ENCODE measurements at regions not wholly inside any gene's neighbourhood (a gene's known extent, or its start where the extent isn't known, plus 50 kb on each side); places are given as distances from the start of the nearest gene placed in this dataset.

DNA sequence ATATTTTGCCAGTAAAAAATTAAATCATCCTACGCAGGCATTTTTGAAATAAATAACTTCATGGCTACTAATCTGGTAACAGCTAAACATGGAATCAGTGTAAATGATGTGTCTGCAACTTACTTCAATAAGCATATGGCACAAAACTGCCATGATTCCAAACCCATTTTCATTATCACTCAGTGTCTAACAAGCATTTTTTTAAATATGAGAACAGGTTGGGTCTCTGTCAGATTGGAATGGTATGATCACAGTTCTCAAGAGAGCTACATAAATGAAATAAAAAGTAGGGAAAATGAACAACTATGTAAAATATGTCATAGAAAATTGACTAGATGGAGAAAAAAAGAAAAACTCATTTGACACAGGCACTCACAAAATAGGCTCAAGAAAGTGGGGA is 476.9 kb upstream of the NWD2 start (continued):
- TF ChIP-seq, protein P1, sequence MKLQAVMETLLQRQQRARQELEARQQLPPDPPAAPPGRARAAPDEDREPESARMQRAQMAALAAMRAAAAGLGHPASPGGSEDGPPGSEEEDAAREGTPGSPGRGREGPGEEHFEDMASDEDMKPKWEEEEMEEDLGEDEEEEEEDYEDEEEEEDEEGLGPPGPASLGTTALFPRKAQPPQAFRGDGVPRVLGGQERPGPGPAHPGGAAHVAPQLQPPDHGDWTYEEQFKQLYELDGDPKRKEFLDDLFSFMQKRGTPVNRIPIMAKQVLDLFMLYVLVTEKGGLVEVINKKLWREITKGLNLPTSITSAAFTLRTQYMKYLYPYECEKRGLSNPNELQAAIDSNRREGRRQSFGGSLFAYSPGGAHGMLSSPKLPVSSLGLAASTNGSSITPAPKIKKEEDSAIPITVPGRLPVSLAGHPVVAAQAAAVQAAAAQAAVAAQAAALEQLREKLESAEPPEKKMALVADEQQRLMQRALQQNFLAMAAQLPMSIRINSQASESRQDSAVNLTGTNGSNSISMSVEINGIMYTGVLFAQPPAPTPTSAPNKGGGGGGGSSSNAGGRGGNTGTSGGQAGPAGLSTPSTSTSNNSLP (IDR thresholded peaks at IDR 0.05; ENCODE audit: borderline replicate concordance, low read depth, low read length): no peak
- no peak for TF ChIP-seq ZNF644 (tag; IDR thresholded peaks at IDR 0.05; ENCODE audit: low read depth)

DNA sequence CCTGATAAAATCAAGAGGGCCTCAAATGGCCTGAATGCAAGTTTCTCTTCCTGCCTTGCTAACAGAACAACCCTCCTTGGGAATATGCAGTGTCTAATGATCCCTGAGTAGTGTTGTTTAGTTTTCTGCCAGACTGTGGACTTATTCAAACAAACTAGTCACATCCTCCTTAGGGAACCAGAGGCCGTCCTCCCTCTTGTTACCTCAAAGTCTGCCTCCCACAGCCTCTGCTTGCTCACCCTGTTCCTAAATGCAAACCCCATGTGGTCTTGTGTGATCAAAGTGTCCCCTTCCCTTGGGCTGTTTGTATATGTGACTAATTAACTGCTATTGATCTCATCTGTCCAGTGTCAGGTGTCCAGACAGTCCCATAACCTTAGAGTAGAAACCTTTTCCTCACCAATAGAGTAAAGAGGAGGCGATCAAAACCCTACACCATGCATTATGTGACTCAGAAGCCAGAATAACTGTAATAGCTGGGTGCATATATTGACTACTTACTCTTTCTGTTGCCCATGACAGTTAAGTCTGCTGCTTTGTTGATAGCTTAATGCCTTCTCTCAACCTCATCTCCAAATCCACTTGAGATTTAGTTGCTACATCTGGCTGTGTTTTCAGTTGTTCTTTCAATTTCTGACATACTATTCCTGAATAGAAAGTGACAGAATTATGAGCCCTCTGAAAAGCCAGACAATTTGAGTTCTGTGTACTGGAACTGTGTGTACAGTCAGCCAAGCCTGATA is 473.0 kb upstream of the NWD2 start:
- H3K36me3 ChIP-seq (ENCODE audit: control insufficient read depth, insufficient read depth, low read length): no peaks in the 10 kb centered on the region
- H3K79me2 ChIP-seq (ENCODE audit: control insufficient read depth, insufficient read depth, low read length): no peaks in the 10 kb centered on the region
- DNase-seq (ENCODE audit: extremely low read depth in 1 of 4, low spot score in 3 of 4) (no peak), ATAC-seq (no peak), FAIRE-seq (no peak)
- H2AFZ ChIP-seq (ENCODE audit: low read depth, low read length): no peak overlapping the region
- ChIA-PET CTCF (ENCODE audit: low intra/inter-chr PET ratio) (no interaction called here), POLR2A (no interaction called here)
- no TSS peak for BruUV-seq (replicated peaks)
- intact Hi-C loops (cut with micrococcal nuclease) (no loop called here), in situ Hi-C loops (cut with MboI) (no loop called here)
- no peak overlapping the region for H3K4me3 ChIP-seq
- H3K9ac ChIP-seq (ENCODE audit: insufficient read depth in 1 of 2, low read depth in 2 of 2, low read length in 2 of 2): no peak overlapping the region
- 0% methylated on average over 2 of the region's 2 CpGs for WGBS (ENCODE audit: insufficient coverage, low coverage, missing lambda C conversion rate)
- H3K27ac ChIP-seq (ENCODE audit: extremely low read depth, low read depth, low read length): no peak overlapping the region
- no peaks in the 10 kb centered on the region for H3K27me3 ChIP-seq (ENCODE audit: control insufficient read depth in 2 of 2, insufficient read depth in 2 of 2, low read length in 2 of 2)
- H3K4me2 ChIP-seq (ENCODE audit: insufficient read depth, low read length): no peak overlapping the region
- H3K4me1 ChIP-seq (replicated peaks in 1 of 2; ENCODE audit: control insufficient read depth in 2 of 2, insufficient read depth in 2 of 2, low read length in 2 of 2): no peaks in the 10 kb centered on the region; a peak in 1 of 5 replicates
- H3K9me3 ChIP-seq (replicated peaks; ENCODE audit: control insufficient read depth, insufficient read depth, low read depth, low read length): no peaks in the 10 kb centered on the region
- H4K20me1 ChIP-seq (replicated peaks; ENCODE audit: control insufficient read depth, insufficient read depth, low read length): no peaks in the 10 kb centered on the region
- H3K9me1 ChIP-seq (ENCODE audit: control insufficient read depth, insufficient read depth, low read length): no peaks in the 10 kb centered on the region
- TF ChIP-seq CTBP1 (IDR thresholded peaks at IDR 0.05; ENCODE audit: borderline replicate concordance): no peak
- TF ChIP-seq, protein P2, sequence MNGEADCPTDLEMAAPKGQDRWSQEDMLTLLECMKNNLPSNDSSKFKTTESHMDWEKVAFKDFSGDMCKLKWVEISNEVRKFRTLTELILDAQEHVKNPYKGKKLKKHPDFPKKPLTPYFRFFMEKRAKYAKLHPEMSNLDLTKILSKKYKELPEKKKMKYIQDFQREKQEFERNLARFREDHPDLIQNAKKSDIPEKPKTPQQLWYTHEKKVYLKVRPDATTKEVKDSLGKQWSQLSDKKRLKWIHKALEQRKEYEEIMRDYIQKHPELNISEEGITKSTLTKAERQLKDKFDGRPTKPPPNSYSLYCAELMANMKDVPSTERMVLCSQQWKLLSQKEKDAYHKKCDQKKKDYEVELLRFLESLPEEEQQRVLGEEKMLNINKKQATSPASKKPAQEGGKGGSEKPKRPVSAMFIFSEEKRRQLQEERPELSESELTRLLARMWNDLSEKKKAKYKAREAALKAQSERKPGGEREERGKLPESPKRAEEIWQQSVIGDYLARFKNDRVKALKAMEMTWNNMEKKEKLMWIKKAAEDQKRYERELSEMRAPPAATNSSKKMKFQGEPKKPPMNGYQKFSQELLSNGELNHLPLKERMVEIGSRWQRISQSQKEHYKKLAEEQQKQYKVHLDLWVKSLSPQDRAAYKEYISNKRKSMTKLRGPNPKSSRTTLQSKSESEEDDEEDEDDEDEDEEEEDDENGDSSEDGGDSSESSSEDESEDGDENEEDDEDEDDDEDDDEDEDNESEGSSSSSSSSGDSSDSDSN (IDR thresholded peaks at IDR 0.05; ENCODE audit: borderline replicate concordance in 1 of 2, low read depth in 2 of 2, low read length in 2 of 2): no peak
- no peak for TF ChIP-seq TCF7L2 (IDR thresholded peaks at IDR 0.05; ENCODE audit: low read depth, low read length)
- TF ChIP-seq, protein P3, sequence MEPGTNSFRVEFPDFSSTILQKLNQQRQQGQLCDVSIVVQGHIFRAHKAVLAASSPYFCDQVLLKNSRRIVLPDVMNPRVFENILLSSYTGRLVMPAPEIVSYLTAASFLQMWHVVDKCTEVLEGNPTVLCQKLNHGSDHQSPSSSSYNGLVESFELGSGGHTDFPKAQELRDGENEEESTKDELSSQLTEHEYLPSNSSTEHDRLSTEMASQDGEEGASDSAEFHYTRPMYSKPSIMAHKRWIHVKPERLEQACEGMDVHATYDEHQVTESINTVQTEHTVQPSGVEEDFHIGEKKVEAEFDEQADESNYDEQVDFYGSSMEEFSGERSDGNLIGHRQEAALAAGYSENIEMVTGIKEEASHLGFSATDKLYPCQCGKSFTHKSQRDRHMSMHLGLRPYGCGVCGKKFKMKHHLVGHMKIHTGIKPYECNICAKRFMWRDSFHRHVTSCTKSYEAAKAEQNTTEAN (CRISPR knock-in tag; IDR thresholded peaks at IDR 0.05): no peak
- TF ChIP-seq RBM17 (IDR thresholded peaks at IDR 0.05; ENCODE audit: borderline replicate concordance, low read depth, low read length): no peak
- no peak for TF ChIP-seq ATF1 (CRISPR knock-in tag; IDR thresholded peaks at IDR 0.05)
- TF ChIP-seq ATF1 (tag; IDR thresholded peaks at IDR 0.05): no peak
- no peak for TF ChIP-seq SMC3 (conservative IDR thresholded peaks at IDR 0.05; ENCODE audit: insufficient read depth, low read depth, low read length)
- TF ChIP-seq RHOXF2B (CRISPR knock-in tag; conservative IDR thresholded peaks at IDR 0.05): no peak
- no peak for TF ChIP-seq NONO (IDR thresholded peaks at IDR 0.05; ENCODE audit: low read depth in 2 of 2, low read length in 1 of 2)
- TF ChIP-seq HNRNPLL (IDR thresholded peaks at IDR 0.05; ENCODE audit: low read depth, low read length, poor library complexity, severe bottlenecking): no peak
- TF ChIP-seq GABPB2 (CRISPR knock-in tag; conservative IDR thresholded peaks at IDR 0.05): no peak
- no peak for TF ChIP-seq KAT2B (IDR thresholded peaks at IDR 0.05; ENCODE audit: low read depth, low read length)
- TF ChIP-seq MTF1 (CRISPR knock-in tag; IDR thresholded peaks at IDR 0.05; ENCODE audit: borderline replicate concordance): no peak
